Thoracic aorta (tissue), 2 donors: ENCODE measurements at regions not wholly inside any gene's neighbourhood (a gene's known extent, or its start where the extent isn't known, plus 50 kb on each side); places are given as distances from the start of the nearest gene placed in this dataset.

Experiments used
- ATAC-seq: fragments of 150-250 bp; one replicate; pipeline ENCODE4 v1.8.0; 2017; ENCODE audit warnings: low read depth; ENCODE audit not compliant: insufficient number of reproducible peaks, low FRiP score
- DNase-seq: peaks from one replicate; pipeline ENCODE4 v3.0.0-alpha.2; 2020; ENCODE audit warnings: low spot score
- H3K27ac ChIP-seq, 2 donors: fragments of 200-600 bp; sonication (generic); 1 replicate in 1 of 2; 2 replicates in 1 of 2; pipeline ENCODE4 v1.5.1; 2016; ENCODE audit warnings: mild to moderate bottlenecking in 2 of 2, moderate library complexity in 2 of 2
- H3K27me3 ChIP-seq: fragments of 200-600 bp; sonication (generic); replicated peaks from 2 replicates; pipeline ENCODE4 v1.6.0; 2016; ENCODE audit warnings: mild to moderate bottlenecking; ENCODE audit not compliant: insufficient read depth
- H3K36me3 ChIP-seq: fragments of 200-600 bp; sonication (generic); one replicate; pipeline ENCODE4 v1.5.1; 2016
- H3K4me1 ChIP-seq, 2 donors: fragments of 200-600 bp; sonication (generic); 1 replicate in 1 of 2; 2 replicates in 1 of 2; pipeline versions ENCODE4 v1.5.1 to v1.6.0; 2016; ENCODE audit warnings: low read depth in 2 of 2, mild to moderate bottlenecking in 1 of 2; ENCODE audit not compliant: control insufficient read depth in 1 of 2
- H3K4me3 ChIP-seq: fragments of 200-600 bp; sonication (generic); 2 replicates; pipeline ENCODE4 v1.5.1; 2016; ENCODE audit warnings: mild to moderate bottlenecking
- H3K9me3 ChIP-seq: fragments of 200-600 bp; sonication (generic); 2 replicates; pipeline ENCODE4 v1.5.1; 2016
- TF ChIP-seq, protein P1 (sequence below): fragments of 200-600 bp; sonication (generic); IDR thresholded peaks from one replicate; pipeline ENCODE4 v1.5.1; 2019; ENCODE audit warnings: antibody characterized with exemption

DNA sequence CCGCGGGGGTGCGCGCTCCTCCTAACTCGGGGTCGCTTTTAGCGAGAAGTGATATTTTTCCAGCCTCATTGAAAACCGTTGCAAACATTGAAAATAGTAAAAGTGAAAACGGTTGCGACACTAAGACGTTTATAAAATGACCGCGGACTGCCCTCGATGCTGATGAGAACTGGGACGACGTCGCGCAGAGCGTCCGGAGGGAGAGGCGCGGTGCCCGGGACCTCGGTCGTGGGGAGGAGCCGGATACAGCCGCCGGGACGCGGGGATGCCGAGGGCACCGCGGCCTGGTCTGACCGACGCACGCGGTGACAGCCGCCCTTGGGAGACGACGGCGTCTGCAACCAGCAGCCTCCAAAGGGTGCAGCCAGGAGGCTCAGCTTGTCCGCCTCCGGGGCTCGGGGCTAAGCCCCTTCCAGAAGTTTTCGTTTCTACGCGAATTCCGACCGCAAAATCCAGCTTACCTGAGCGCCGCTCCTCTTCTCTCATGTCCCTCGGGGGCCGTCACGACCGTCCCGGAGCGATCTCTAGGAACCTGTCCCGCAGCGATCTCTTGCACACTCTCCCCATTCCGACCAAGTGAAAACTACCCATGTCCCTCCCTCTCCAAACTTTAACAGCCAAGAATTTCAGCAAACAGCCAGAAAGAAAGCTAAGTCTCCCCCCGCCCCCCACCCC is 144.4 kb upstream of the ETS2 start:
- DNase-seq: no peak
- Histone ChIP-seq H3K27me3 (no peaks in the 10 kb centered on the region), H3K9me3 (no peaks in the 10 kb centered on the region), H3K4me3 (peak overlapping the region; percentile 87), H3K27ac (peak overlapping the region; percentile 94 to 96), H3K4me1 (peaks cover 0 to 21% of the 10 kb centered on the region in 2 donors), H3K36me3 (no peaks in the 10 kb centered on the region)
- TF ChIP-seq, protein P1, sequence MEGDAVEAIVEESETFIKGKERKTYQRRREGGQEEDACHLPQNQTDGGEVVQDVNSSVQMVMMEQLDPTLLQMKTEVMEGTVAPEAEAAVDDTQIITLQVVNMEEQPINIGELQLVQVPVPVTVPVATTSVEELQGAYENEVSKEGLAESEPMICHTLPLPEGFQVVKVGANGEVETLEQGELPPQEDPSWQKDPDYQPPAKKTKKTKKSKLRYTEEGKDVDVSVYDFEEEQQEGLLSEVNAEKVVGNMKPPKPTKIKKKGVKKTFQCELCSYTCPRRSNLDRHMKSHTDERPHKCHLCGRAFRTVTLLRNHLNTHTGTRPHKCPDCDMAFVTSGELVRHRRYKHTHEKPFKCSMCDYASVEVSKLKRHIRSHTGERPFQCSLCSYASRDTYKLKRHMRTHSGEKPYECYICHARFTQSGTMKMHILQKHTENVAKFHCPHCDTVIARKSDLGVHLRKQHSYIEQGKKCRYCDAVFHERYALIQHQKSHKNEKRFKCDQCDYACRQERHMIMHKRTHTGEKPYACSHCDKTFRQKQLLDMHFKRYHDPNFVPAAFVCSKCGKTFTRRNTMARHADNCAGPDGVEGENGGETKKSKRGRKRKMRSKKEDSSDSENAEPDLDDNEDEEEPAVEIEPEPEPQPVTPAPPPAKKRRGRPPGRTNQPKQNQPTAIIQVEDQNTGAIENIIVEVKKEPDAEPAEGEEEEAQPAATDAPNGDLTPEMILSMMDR: no peak
- ATAC-seq: peak; percentile 27

DNA sequence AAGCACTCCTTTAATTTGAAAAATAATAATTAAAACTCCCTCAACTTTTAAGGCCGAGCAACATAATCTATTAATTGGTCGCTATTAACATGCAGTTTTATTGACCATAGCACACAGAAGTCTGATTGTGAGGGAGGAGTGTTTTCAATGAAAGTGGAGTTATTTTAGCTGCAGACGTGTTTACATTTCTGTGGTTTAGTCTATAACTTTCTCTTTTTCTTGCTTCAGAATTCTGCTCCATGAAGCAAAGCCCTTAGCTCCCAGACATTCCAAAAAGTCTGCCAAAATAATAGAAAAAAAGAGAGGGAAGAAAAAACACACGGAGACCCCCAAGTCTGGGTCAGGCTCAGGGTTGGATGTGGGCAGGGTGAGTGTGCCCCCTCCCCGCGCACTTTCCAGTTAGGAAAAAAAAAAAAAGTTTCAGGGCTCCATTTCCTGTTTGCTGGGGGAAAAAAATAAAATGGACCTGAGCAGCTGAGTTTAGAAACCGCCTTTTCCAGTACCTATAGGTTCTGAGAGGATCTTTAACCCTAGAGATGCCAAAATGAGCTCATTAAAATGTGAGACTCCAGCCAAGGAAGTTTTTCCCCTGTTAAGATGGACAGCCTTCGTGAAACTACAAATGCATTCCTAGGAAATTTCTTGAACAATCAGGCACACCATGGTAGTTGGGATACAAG is 143.7 kb upstream of the ETS2 start:
- no peaks in the 10 kb centered on the region for H3K9me3 ChIP-seq
- peaks cover 0 to 21% of the 10 kb centered on the region in 2 donors for H3K4me1 ChIP-seq
- ATAC-seq (no peak), DNase-seq (no peak)
- TF ChIP-seq, protein P1: no peak
- no peaks in the 10 kb centered on the region for H3K27me3 ChIP-seq
- peak overlapping the region; percentile 94 to 96 for H3K27ac ChIP-seq
- H3K36me3 ChIP-seq: no peaks in the 10 kb centered on the region
- H3K4me3 ChIP-seq: peak overlapping the region; percentile 87

DNA sequence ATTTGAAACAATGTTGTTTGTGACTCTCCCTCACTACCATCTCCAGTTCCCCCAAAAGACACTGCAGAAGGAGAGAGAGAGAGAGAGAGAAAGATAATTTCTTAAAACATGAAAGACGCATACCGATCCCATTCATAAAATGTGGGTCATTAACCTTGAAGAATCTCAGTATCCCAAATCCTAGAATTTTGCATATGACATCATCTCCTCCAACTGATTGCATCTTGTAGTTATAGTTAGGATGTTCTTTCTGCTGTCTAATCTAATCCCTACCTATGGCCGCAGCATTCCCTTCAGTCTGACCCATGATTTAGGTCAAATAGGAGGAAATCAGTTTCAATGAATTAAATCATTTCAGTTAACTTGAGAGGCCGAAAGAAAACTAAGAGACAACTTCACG is 142.4 kb upstream of the ETS2 start:
- no peak for ATAC-seq
- H3K9me3 ChIP-seq: no peaks in the 10 kb centered on the region

DNA sequence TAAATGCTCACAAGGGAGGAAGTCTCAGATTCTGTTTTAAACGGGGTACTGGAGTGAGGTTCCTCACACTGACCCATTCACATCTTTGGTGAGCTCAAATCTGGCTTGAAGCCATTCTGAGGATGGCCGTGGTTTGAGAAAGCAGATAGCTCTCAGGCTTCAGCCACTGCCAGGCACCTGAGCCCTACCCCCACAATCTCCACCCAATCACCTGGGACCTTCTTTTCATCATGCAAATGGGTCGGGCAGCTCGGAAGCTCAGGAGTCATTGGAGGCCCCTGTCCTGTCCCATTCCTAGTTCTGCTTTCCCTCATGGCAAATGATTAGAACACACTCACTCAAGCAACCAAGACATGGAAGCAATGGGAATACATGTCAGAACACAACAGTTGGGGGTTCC is 141.4 kb upstream of the ETS2 start:
- Histone ChIP-seq H3K27me3 (no peaks in the 10 kb centered on the region), H3K36me3 (no peaks in the 10 kb centered on the region), H3K9me3 (no peaks in the 10 kb centered on the region), H3K27ac (no peak overlapping the region), H3K4me1 (peaks cover 0 to 15% of the 10 kb centered on the region in 2 donors), H3K4me3 (no peak overlapping the region)
- ATAC-seq: no peak
- TF ChIP-seq, protein P1: no peak
- DNase-seq: no peak

More for the DNA sequence above, 142.4 kb upstream of the ETS2 start:
- no peaks in the 10 kb centered on the region for H3K36me3 ChIP-seq
- DNase-seq: no peak
- H3K27me3 ChIP-seq: no peaks in the 10 kb centered on the region
- H3K4me1 ChIP-seq: peaks cover 0 to 15% of the 10 kb centered on the region in 2 donors
- TF ChIP-seq, protein P1: no peak
- H3K27ac ChIP-seq: peak overlapping the region in 1 of 2 donors; percentile 94
- H3K4me3 ChIP-seq: no peak overlapping the region

DNA sequence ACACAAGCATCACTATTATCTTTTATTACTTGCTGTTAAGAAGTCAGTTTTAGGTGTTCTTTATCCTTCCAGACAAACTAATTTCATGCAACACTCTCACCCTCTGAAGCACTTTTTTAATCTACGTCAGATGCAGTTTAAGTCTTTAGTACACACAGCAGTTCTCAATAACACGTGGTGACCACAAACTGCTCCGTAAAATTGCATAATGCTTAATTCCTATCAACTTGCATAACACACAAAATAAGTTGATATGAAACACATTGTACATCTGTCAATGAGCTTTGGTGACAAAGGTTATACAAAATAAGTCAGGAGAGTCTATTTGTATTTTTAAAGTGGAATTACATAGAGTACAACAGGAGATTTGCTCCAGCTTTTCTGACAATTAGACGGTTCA is 140.9 kb upstream of the ETS2 start:
- ATAC-seq: no peak
- H3K27ac ChIP-seq: no peak overlapping the region

More for the DNA sequence above, 140.9 kb upstream of the ETS2 start:
- Histone ChIP-seq H3K9me3 (no peaks in the 10 kb centered on the region), H3K4me1 (peaks cover 0 to 15% of the 10 kb centered on the region in 2 donors), H3K4me3 (no peak overlapping the region), H3K36me3 (no peaks in the 10 kb centered on the region), H3K27me3 (no peaks in the 10 kb centered on the region)
- TF ChIP-seq, protein P1: no peak
- DNase-seq: no peak
